ENCODE measurements at regions not wholly inside any gene's neighbourhood (a gene's known extent, or its start where the extent isn't known, plus 50 kb on each side); places are given as distances from the start of the nearest gene placed in this dataset.

- DNase-seq (ENCODE audit: low read depth, low spot score), result no peak
- CTCF ChIA-PET, result interaction anchor here (1.7 kb wide), 1 partner anchor 11 kb away, joined by 3 read pairs; no protein-coding TSS in a partner anchor
- no peak for TF ChIP-seq CTCF (IDR thresholded peaks at IDR 0.05; ENCODE audit: insufficient read depth, low read length, missing control alignments)
- H3K4me3 ChIP-seq (ENCODE audit: low read depth, low read length), result no peak overlapping the region
- POLR2A ChIA-PET, result no interaction called here
These were observed 64.7 kb upstream of the PRL start for GRCh38 chr6:22361576-22361975.

- TF ChIP-seq CTCF (IDR thresholded peaks at IDR 0.05; ENCODE audit: insufficient read depth, low read length, missing control alignments), result no peak
- ChIA-PET POLR2A (no interaction called here), CTCF (interaction anchor here (0.7 kb wide), 1 partner anchor 13 kb away, joined by 3 read pairs; no protein-coding TSS in a partner anchor)
- DNase-seq (ENCODE audit: low read depth, low spot score), result no peak
- H3K4me3 ChIP-seq (ENCODE audit: low read depth, low read length), result no peak overlapping the region
These were observed 65.5 kb upstream of the PRL start for GRCh38 chr6:22362361-22362760.

GRCh38 chr6:22363166-22363713, 66.4 kb upstream of the PRL start:
- no peak for TF ChIP-seq CTCF (IDR thresholded peaks at IDR 0.05; ENCODE audit: insufficient read depth, low read length, missing control alignments)
- ChIA-PET CTCF (no interaction called here), POLR2A (interaction anchor here (0.6 kb wide), 1 partner anchor 778 kb away, joined by 3 read pairs; no protein-coding TSS in a partner anchor)
- no peak for DNase-seq (ENCODE audit: low read depth, low spot score)
- no peak overlapping the region for H3K4me3 ChIP-seq (ENCODE audit: low read depth, low read length)

- POLR2A ChIA-PET, result interaction anchor here (0.6 kb wide), 1 partner anchor 778 kb away, joined by 3 read pairs; no protein-coding TSS in a partner anchor
- CTCF ChIA-PET, result interaction anchor here (0.9 to 1.8 kb wide), 2 partner anchors 10 to 26 kb away, joined by 3 to 4 read pairs; no protein-coding TSS in a partner anchor
- no peak for TF ChIP-seq CTCF (IDR thresholded peaks at IDR 0.05; ENCODE audit: insufficient read depth, low read length, missing control alignments)
These were observed 66.9 kb upstream of the PRL start for GRCh38 chr6:22363714-22364239.

GRCh38 chr6:22364306-22364705, 67.5 kb upstream of the PRL start:
- ChIA-PET POLR2A (no interaction called here), CTCF (interaction anchor here (0.9 to 1.8 kb wide), 2 partner anchors 9 to 26 kb away, joined by 3 to 4 read pairs; no protein-coding TSS in a partner anchor)
- no peak for DNase-seq (ENCODE audit: low read depth, low spot score)
- no peak overlapping the region for H3K4me3 ChIP-seq (ENCODE audit: low read depth, low read length)
- no peak for TF ChIP-seq CTCF (IDR thresholded peaks at IDR 0.05; ENCODE audit: insufficient read depth, low read length, missing control alignments)

More at GRCh38 chr6:22363714-22364239, 66.9 kb upstream of the PRL start:
- DNase-seq (ENCODE audit: low read depth, low spot score), result no peak
- no peak overlapping the region for H3K4me3 ChIP-seq (ENCODE audit: low read depth, low read length)

- no peak overlapping the region for H3K4me3 ChIP-seq (ENCODE audit: low read depth, low read length)
- POLR2A ChIA-PET, result no interaction called here
- CTCF ChIA-PET, result interaction anchor here (1.1 kb wide), 1 partner anchor 1080 kb away, joined by 3 read pairs; no protein-coding TSS in a partner anchor
- no peak for TF ChIP-seq CTCF (IDR thresholded peaks at IDR 0.05; ENCODE audit: insufficient read depth, low read length, missing control alignments)
- DNase-seq (ENCODE audit: low read depth, low spot score), result peak; percentile 10
These were observed 69.4 kb upstream of the PRL start for GRCh38 chr6:22366214-22366613.

Measured in AG04449 (cell line).